Naive B cell (primary cell): ENCODE measurements at regions not wholly inside any gene's neighbourhood (a gene's known extent, or its start where the extent isn't known, plus 50 kb on each side); places are given as distances from the start of the nearest gene placed in this dataset.
"Not testable (repeated sequence)": the region's sequence is repeated elsewhere in the genome, so short reads cannot be mapped to it uniquely, and the experiment has no call there.

Experiments
- ATAC-seq, 2 donors: fragments of 150-1000 bp; cut with Tn5 transposase; 2 replicates each; pipeline ENCODE4 v1.10.0; 2021; ENCODE audit warnings: low read depth in 2 of 2, mild to moderate bottlenecking in 2 of 2, moderate library complexity in 2 of 2
- DNase-seq: peaks from one replicate; pipeline ENCODE4 v3.0.0; 2022
- H3K27ac Mint-ChIP-seq, 6 donors: one replicate each; pipeline ENCODE4 v1.8.0; 2020 to 2022; ENCODE audit warnings: mild to moderate bottlenecking in 6 of 6, mixed read lengths in 6 of 6, moderate library complexity in 5 of 6, inconsistent platforms in 2 of 6
- H3K27me3 Mint-ChIP-seq, 3 donors: one replicate each; pipeline ENCODE4 v1.8.0; 2021 to 2022; ENCODE audit warnings: mixed read lengths in 3 of 3, mild to moderate bottlenecking in 1 of 3
- H3K36me3 Mint-ChIP-seq, 2 donors: one replicate each; pipeline ENCODE4 v1.8.0; 2020 to 2022; ENCODE audit warnings: mixed read lengths in 2 of 2, inconsistent platforms in 1 of 2, mild to moderate bottlenecking in 1 of 2
- H3K4me1 Mint-ChIP-seq, 3 donors: one replicate each; pipeline ENCODE4 v1.8.0; 2020 to 2022; ENCODE audit warnings: mixed read lengths in 3 of 3, inconsistent platforms in 1 of 3, mild to moderate bottlenecking in 1 of 3, moderate library complexity in 1 of 3
- H3K4me3 Mint-ChIP-seq, 8 donors: one replicate each; pipeline ENCODE4 v1.8.0; 2020 to 2022; ENCODE audit warnings: mild to moderate bottlenecking in 8 of 8, mixed read lengths in 8 of 8, moderate library complexity in 8 of 8, inconsistent platforms in 2 of 8
- H3K9me3 Mint-ChIP-seq, 7 donors: one replicate each; pipeline ENCODE4 v1.8.0; 2020 to 2022; ENCODE audit warnings: mixed read lengths in 7 of 7, mild to moderate bottlenecking in 5 of 7, inconsistent platforms in 2 of 7, moderate library complexity in 1 of 7

DNA sequence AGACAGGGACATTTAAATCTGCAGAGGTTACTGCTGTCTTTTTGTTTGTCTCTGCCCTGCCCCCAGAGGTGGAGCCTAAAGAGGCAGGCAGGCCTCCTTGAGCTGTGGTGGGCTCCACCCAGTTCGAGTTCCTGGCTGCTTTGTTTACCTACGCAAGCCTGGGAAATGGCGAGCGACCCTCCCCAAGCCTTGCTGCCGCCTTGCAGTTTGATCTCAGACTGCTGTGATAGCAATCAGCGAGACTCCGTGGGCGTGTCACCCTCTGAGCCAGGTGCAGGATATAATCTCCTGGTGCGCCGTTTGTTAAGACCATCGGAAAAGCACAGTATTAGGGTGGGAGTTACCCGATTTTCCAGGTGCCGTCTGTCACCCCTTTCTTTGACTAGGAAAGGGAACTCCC lies 93.3 kb downstream of the ANKRD30BL start:
- H3K36me3 Mint-ChIP-seq, H3K27ac Mint-ChIP-seq, ATAC-seq: not testable (repeated sequence)

DNA sequence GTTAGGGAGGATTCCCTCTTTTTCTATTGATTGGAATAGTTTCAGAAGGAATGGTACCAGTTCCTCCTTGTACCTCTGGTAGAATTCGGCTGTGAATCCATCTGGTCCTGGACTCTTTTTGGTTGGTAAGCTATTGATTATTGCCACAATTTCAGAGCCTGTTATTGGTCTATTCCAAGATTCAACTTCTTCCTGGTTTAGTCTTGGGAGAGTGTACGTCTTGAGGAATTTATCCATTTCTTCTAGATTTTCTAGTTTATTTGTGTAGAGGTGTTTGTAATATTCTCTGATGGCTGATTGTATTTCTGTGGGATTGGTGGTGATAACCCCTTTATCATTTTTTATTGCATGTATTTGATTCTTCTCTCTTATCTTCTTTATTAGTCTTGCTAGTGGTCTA lies 96.4 kb downstream of the ANKRD30BL start:
- not testable (repeated sequence) for H3K36me3 Mint-ChIP-seq, DNase-seq, ATAC-seq

More for the DNA sequence above, 93.3 kb downstream of the ANKRD30BL start:
- H3K4me3 Mint-ChIP-seq, H3K4me1 Mint-ChIP-seq, H3K27me3 Mint-ChIP-seq, DNase-seq: not testable (repeated sequence)
- H3K9me3 Mint-ChIP-seq, result peaks cover 4 to 19% (median 9%) of the 10 kb centered on the region in 7 donors

DNA sequence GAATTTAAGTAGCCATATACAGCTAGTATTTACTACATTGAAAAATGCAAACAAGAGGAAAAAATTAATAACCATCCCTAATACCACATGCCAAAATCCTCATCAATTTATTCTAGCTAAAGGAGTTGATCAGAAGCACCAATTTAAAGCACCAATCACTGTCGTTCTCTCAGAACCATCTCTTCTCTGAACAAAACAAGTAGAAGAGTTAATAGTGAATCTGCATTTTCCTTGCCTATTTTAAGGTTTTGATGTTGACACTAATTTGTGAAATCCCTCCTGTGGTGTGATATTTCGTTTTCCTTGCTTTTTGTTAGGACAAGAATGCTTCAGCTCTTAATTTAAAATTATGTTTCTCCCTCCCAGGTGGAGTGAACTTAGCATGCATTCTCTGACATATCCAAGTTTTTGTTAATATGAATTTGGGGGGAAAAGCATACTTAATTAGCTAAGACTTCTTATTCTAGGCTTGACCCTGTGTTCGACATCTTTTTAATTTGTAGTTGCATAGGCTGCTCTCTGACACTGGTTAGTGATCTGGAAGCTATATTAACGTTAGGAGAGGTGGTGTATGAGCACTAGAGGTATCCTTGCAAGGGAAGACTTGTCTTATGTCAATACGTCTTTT lies 122.0 kb downstream of the ANKRD30BL start:
- H3K4me1 Mint-ChIP-seq, DNase-seq, H3K36me3 Mint-ChIP-seq, H3K4me3 Mint-ChIP-seq, H3K27ac Mint-ChIP-seq, ATAC-seq: not testable (repeated sequence)
- Mint-ChIP-seq H3K9me3 (peaks cover 4 to 30% (median 7%) of the 10 kb centered on the region in 7 donors), H3K27me3 (peaks cover 36 to 54% (median 43%) of the 10 kb centered on the region in 3 donors)

More for the DNA sequence above, 96.4 kb downstream of the ANKRD30BL start:
- not testable (repeated sequence) for H3K27ac Mint-ChIP-seq, H3K4me1 Mint-ChIP-seq, H3K4me3 Mint-ChIP-seq, H3K27me3 Mint-ChIP-seq
- H3K9me3 Mint-ChIP-seq, result peaks cover 4 to 19% (median 9%) of the 10 kb centered on the region in 7 donors

DNA sequence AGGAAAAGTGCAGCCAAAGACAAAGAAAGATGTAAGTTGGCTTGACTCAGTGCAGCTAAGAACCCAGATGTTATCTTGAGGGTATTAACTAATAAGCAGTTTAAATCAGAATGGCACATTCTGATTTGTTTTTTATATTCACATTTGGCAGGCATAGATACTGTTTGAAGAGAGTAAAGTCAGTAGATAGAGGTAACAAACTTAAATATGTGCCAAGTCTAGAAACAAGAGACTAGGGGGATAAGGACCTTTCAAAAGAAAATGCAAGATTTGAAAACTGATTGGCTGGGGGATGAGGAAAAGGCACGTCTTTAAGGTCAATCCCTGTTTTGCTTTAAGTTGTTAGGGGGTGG lies 122.9 kb downstream of the ANKRD30BL start:
- Mint-ChIP-seq H3K4me3 (peak overlapping the region in 6 of 8 donors; percentile 38 to 90 (median 73)), H3K27me3 (peaks cover 32 to 52% (median 38%) of the 10 kb centered on the region in 3 donors), H3K9me3 (peaks cover 3 to 26% (median 7%) of the 10 kb centered on the region in 7 donors)
- ATAC-seq, H3K4me1 Mint-ChIP-seq, H3K27ac Mint-ChIP-seq, H3K36me3 Mint-ChIP-seq, DNase-seq: not testable (repeated sequence)

DNA sequence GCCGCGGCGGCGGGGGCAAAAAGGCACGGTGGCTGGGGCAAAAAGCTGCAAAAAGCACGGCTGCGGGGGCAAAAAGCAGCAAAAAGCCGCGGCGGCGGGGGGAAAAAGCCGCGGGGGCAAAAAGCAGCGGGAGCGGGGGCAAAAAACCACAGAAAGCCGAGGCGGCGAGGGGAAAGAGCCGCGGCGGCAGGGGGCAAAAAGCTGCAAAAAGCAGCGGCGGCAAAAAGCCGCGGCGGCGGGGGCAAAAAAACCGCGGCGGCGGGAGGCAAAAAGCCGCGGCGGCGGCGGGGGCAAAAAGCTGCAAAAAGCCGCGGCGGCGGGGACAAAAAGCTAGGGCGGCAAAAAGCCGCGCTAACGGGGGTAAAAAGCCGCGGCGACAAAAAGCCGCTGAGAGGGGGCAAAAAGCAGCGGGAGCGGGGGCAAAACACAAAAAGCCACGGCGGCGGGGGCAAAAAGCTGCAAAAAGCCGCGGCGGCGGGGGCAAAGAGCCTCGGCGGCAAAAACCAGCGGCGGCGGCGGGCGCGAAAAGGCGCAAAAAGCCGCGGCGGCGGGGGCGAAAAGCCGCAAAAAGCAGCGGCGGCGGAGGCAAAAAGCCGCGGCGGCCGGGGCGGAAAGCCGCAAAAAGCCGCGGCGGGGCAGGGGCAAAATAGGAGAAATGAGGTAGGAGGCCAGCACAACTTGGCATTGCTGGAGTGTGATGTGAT lies 123.4 kb downstream of the ANKRD30BL start:
- peaks cover 2 to 21% (median 5%) of the 10 kb centered on the region in 7 donors for H3K9me3 Mint-ChIP-seq
- peaks cover 27 to 46% (median 34%) of the 10 kb centered on the region in 3 donors for H3K27me3 Mint-ChIP-seq
- DNase-seq, result no peak
- peak overlapping the region in 7 of 8 donors; percentile 67 to 90 (median 78) for H3K4me3 Mint-ChIP-seq
- ATAC-seq, result no peak
- H3K27ac Mint-ChIP-seq, result no peak overlapping the region
- H3K36me3 Mint-ChIP-seq, result peaks cover 0 to 8% of the 10 kb centered on the region in 2 donors
- H3K4me1 Mint-ChIP-seq, result peaks cover 0 to 2% (median 0%) of the 10 kb centered on the region in 3 donors

DNA sequence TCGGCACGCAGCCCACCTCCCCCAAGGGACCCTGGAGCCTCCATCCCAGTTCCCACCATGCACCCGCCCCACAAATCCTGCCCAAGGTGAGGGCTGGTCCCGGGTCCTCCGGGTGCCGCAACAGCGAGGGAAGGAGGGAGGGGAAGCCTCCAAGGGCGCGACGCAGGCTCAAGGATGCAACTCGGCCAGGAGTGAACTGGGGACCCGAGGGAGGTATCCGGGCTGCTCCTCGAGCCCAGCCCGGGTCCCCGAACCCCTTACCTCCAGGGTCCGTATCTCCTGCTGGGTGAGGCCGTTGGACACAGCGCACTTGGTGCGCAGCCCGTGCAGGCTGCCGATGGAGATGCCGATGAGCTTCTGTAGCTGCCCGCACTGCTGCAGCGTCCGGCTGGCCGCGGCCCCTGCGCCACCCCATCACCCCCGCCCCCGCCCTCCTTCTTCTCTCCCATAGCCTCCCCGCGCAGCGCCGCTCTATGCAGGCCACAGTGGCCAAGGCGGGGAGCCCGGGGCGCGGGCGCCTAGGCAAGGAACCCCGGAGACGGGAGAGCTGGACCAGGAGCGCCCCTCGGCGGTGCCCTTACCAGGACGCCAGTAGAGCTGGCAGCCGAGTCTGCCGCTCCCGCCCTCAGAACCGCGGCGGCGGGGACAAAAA lies 124.1 kb downstream of the ANKRD30BL start:
- peaks cover 0 to 2% (median 0%) of the 10 kb centered on the region in 3 donors for H3K4me1 Mint-ChIP-seq
- peaks cover 0 to 8% of the 10 kb centered on the region in 2 donors for H3K36me3 Mint-ChIP-seq
- no peak for ATAC-seq
- no peak overlapping the region for H3K27ac Mint-ChIP-seq
- H3K9me3 Mint-ChIP-seq, result peaks cover 2 to 14% (median 4%) of the 10 kb centered on the region in 7 donors
- H3K4me3 Mint-ChIP-seq, result peak overlapping the region in 7 of 8 donors; percentile 67 to 90 (median 76)
- DNase-seq, result no peak
- peaks cover 26 to 43% (median 31%) of the 10 kb centered on the region in 3 donors for H3K27me3 Mint-ChIP-seq

DNA sequence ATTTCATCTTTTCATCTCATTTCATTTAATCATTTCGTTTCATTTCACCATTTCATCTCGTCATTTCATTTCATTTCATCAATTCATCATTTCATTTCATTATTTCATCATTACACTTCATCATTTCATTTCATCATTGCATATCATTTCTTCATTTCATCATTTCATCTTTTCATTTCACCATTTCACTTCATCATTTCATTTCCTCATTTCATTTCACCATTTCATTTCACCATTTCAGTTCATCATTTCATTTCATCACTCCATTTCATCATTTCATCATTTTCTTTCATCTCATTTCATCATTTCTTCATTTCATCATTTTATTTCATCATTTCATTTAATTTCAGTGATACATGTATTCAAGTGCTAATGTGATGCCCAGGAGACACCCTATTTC lies 127.1 kb downstream of the ANKRD30BL start:
- no peak for DNase-seq
- Mint-ChIP-seq H3K4me3 (no peak overlapping the region), H3K4me1 (peaks cover 0 to 2% (median 0%) of the 10 kb centered on the region in 3 donors), H3K36me3 (no peaks in the 10 kb centered on the region), H3K27ac (no peak overlapping the region), H3K9me3 (peaks cover 0 to 4% (median 0%) of the 10 kb centered on the region in 7 donors), H3K27me3 (peaks cover 12 to 21% (median 15%) of the 10 kb centered on the region in 3 donors)
- ATAC-seq, result no peak

DNA sequence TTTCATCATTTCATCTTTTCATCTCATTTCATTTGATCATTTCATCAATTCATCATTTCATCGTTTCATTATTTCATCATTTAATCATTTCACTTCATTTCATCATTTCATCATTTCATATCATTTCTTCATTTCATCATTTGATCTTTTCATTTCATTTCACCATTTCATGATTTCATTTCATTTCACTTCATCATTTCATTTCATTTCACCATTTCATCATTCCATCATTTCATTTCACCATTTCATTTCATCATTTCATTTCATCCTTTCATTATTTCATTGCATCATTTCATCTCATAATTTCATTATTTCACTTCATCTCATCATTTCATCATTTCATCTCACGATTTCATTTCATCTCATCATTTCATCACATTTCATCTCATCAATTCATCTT lies 127.8 kb downstream of the ANKRD30BL start:
- Mint-ChIP-seq H3K27ac (no peak overlapping the region), H3K9me3 (peaks cover 0 to 4% (median 0%) of the 10 kb centered on the region in 7 donors), H3K36me3 (no peaks in the 10 kb centered on the region), H3K27me3 (peaks cover 5 to 16% (median 10%) of the 10 kb centered on the region in 3 donors), H3K4me3 (no peak overlapping the region), H3K4me1 (peaks cover 0 to 2% (median 0%) of the 10 kb centered on the region in 3 donors)
- DNase-seq (no peak), ATAC-seq (no peak)

DNA sequence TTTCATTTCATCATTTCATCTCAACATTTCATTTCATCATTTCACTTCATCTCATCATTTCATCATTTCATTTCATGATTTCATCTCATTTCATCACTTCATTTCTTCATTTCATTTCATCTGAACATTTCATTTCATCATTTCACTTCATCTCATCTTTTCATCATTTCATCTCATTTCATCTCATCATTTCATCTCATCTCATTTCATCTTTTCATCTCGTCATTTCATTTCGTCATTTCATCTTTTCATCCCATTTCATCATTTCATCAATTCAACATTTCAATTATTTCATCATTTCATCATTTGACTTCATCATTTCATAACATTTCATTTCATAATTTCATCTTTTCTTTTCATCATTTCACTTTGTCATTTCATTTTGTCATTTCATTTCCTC lies 128.4 kb downstream of the ANKRD30BL start:
- no peak for DNase-seq

DNA sequence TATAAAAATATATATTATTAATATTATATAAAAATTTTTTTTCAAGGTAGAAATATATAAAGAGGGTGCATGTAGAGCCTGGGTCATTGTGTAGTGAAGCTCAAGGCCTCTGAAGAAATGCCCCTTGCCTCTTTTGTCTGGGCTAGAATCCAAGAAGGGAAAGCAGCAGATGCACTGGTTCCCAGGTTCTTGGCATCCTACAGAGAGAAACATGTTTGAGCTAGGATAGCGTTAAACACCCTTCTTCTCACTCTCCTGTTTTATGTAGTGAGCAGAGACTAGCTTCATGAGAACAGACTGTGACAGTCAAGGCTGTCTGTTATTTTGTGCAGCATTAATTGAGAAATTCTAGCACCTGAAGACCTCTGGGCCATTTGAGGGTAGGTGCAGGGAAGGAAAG lies 149.7 kb downstream of the ANKRD30BL start:
- not testable (repeated sequence) for H3K9me3 Mint-ChIP-seq, H3K36me3 Mint-ChIP-seq, ATAC-seq, H3K4me3 Mint-ChIP-seq, DNase-seq, H3K27ac Mint-ChIP-seq
- H3K27me3 Mint-ChIP-seq, result peaks cover 31 to 44% (median 32%) of the 10 kb centered on the region in 3 donors
- peaks cover 0 to 16% (median 0%) of the 10 kb centered on the region in 3 donors for H3K4me1 Mint-ChIP-seq

More for the DNA sequence above, 128.4 kb downstream of the ANKRD30BL start:
- Mint-ChIP-seq H3K36me3 (no peaks in the 10 kb centered on the region), H3K4me3 (no peak overlapping the region), H3K4me1 (peaks cover 0 to 2% (median 0%) of the 10 kb centered on the region in 3 donors), H3K27me3 (peaks cover 0 to 10% (median 6%) of the 10 kb centered on the region in 3 donors), H3K27ac (no peak overlapping the region), H3K9me3 (peaks cover 0 to 4% (median 0%) of the 10 kb centered on the region in 7 donors)
- ATAC-seq, result no peak

DNA sequence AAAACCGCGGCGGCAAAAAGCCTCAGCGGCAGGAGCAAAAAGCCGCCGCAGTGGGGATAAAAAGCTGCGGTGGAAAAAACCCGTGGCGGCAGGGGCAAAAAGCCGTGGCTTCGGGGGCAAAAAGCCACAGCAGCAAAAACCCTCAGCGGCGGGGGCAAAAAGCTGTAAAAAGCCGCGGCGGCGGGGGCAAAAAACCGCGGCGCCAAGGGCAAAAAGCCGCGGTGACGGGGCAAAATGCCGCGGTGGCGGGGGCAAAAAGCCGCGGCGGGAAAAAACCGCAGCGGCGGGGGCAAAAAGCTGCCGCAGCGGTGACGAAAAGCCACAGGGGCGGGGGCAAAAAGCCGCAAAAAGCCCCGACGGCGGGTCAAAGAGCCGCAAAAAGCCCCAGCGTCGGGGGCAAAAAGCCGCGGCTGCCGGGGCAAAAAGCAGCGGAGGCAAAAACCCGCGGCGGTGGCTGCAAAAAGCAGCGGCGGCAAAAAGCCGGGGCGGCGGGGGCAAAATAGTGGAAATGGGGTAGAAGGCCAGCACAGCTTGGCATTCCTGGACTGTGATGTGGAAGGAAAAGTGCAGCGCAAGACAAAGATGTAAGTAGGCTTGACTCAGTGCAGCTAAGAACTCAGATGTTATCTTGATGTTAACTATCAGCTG lies 151.8 kb downstream of the ANKRD30BL start:
- H3K36me3 Mint-ChIP-seq, result peaks cover 0 to 8% of the 10 kb centered on the region in 2 donors
- H3K27ac Mint-ChIP-seq, result peak overlapping the region in 2 of 6 donors; percentile 56 to 79
- H3K9me3 Mint-ChIP-seq, result peaks cover 0 to 19% (median 3%) of the 10 kb centered on the region in 7 donors
- H3K4me1 Mint-ChIP-seq, result peaks cover 0 to 16% (median 0%) of the 10 kb centered on the region in 3 donors
- H3K27me3 Mint-ChIP-seq, result peaks cover 38 to 56% (median 39%) of the 10 kb centered on the region in 3 donors
- peak overlapping the region in 5 of 8 donors; percentile 16 to 68 (median 53) for H3K4me3 Mint-ChIP-seq
- no peak for DNase-seq
- ATAC-seq, result no peak

DNA sequence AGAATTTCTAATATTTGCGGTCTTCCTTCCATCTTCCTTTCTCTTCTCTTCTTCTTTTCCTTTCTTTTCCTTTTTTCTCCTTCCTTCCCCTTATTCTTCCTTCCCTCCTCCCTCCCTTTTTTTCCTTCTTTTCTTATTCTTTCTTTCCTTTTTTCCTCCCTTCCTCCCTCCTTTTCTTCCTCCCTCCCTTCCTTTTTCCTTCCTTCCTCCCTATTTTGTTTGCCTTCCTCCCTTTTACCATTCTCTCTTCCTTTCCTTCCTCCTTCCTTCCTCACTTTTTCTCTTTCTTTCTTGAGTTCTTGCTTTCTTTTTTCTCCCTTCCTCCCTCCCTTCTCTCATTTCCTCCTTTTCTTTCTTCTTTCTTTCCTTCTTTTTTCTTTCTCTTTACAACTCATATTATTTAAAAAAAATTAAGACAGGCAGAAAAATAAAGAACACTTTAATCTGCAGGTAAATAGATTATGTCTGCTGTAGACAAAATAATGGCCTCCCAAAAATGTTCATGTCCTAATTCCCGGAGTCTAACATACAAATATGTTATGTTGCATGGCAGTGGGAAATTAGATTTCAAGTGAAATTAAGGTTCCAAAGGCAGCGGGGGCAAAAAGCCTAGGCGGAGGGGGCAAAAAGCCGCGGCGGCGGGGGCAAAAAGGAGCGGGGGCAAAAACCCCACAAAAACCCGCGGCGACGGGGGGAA lies 152.4 kb downstream of the ANKRD30BL start:
- Mint-ChIP-seq H3K27ac (peak overlapping the region in 1 of 6 donors; percentile 56), H3K4me1 (peaks cover 0 to 16% (median 0%) of the 10 kb centered on the region in 3 donors), H3K4me3 (peak overlapping the region in 6 of 8 donors; percentile 11 to 60 (median 36)), H3K27me3 (peaks cover 38 to 58% (median 39%) of the 10 kb centered on the region in 3 donors), H3K36me3 (peaks cover 0 to 8% of the 10 kb centered on the region in 2 donors), H3K9me3 (peaks cover 0 to 25% (median 4%) of the 10 kb centered on the region in 7 donors)
- no peak for DNase-seq
- ATAC-seq, result no peak
